ENCODE measurements at regions not wholly inside any gene's neighbourhood (a gene's known extent, or its start where the extent isn't known, plus 50 kb on each side); places are given as distances from the start of the nearest gene placed in this dataset.
A peak's percentile ranks its signal among the peaks of the same experiment; 100 is the strongest.
"Not testable (repeated sequence)": the region's sequence is repeated elsewhere in the genome, so short reads cannot be mapped to it uniquely, and the experiment has no call there.

GRCh38 chr12:34119366-34119765, 97.1 kb downstream of the ALG10 start:
- TF ChIP-seq POLR2A (IDR thresholded peaks at IDR 0.05) (no peak), EP300 (IDR thresholded peaks at IDR 0.05) (no peak), CTCF (IDR thresholded peaks at IDR 0.05) (no peak)
- Histone ChIP-seq H3K36me3 (no peaks in the 10 kb centered on the region), H3K4me1 (ENCODE audit: insufficient read depth) (no peaks in the 10 kb centered on the region), H3K4me3 (no peak overlapping the region), H3K9me3 (no peaks in the 10 kb centered on the region), H3K27ac (no peak overlapping the region), H3K27me3 (no peaks in the 10 kb centered on the region)
- WGBS, 3 donors = 80 to 87% (median 80%) methylated on average over 5 of the region's 5 CpGs
- no peak for DNase-seq
- intact Hi-C loops (cut with DNase I) = no loop called here

GRCh38 chr12:34121360-34121759, 99.1 kb downstream of the ALG10 start:
- Histone ChIP-seq H3K27me3 (no peaks in the 10 kb centered on the region), H3K36me3 (no peaks in the 10 kb centered on the region), H3K4me3 (no peak overlapping the region), H3K9me3 (no peaks in the 10 kb centered on the region), H3K27ac (no peak overlapping the region), H3K4me1 (ENCODE audit: insufficient read depth) (no peaks in the 10 kb centered on the region)
- DNase-seq = no peak
- TF ChIP-seq CTCF (IDR thresholded peaks at IDR 0.05) (no peak), EP300 (IDR thresholded peaks at IDR 0.05) (no peak), POLR2A (IDR thresholded peaks at IDR 0.05) (no peak)
- WGBS, 3 donors = 15 to 50% (median 30%) methylated on average over 1 of the region's 1 CpG
- intact Hi-C loops (cut with DNase I) = loop anchor here in 3 of 4 donors (5.0 to 10.0 kb wide), 2 partner anchors 93 to 96 kb away; no protein-coding TSS in a partner anchor

GRCh38 chr12:34123092-34123491, 100.8 kb downstream of the ALG10 start:
- H3K4me1 ChIP-seq (ENCODE audit: insufficient read depth); H3K27ac ChIP-seq; H3K27me3 ChIP-seq; DNase-seq; H3K9me3 ChIP-seq; H3K36me3 ChIP-seq; H3K4me3 ChIP-seq: not testable (repeated sequence)
- intact Hi-C loops (cut with DNase I) = loop anchor here in 3 of 4 donors (5.0 to 10.0 kb wide), 2 partner anchors 92 to 94 kb away; no protein-coding TSS in a partner anchor
- peak in 2 of 3 donors; percentile 10 to 42 for TF ChIP-seq CTCF (IDR thresholded peaks at IDR 0.05)
- WGBS, 3 donors = 3 to 13% (median 4%) methylated on average over 6 of the region's 6 CpGs

- Histone ChIP-seq H3K27me3 (no peaks in the 10 kb centered on the region), H3K36me3 (no peaks in the 10 kb centered on the region), H3K9me3 (no peaks in the 10 kb centered on the region), H3K4me3 (no peak overlapping the region), H3K27ac (no peak overlapping the region), H3K4me1 (ENCODE audit: insufficient read depth) (peaks cover 4% of the 10 kb centered on the region)
- intact Hi-C loops (cut with DNase I) = loop anchor here in 3 of 4 donors (5.0 to 10.0 kb wide), 2 partner anchors 90 to 93 kb away; no protein-coding TSS in a partner anchor
- TF ChIP-seq POLR2A (IDR thresholded peaks at IDR 0.05) (no peak), EP300 (IDR thresholded peaks at IDR 0.05) (no peak), CTCF (IDR thresholded peaks at IDR 0.05) (no peak)
- DNase-seq = no peak
- 67 to 83% (median 79%) methylated on average over 8 of the region's 8 CpGs for WGBS, 3 donors
Measured at GRCh38 chr12:34124608-34125007, 102.3 kb downstream of the ALG10 start.
